D721Med (cell line): ENCODE measurements at regions not wholly inside any gene's neighbourhood (a gene's known extent, or its start where the extent isn't known, plus 50 kb on each side); places are given as distances from the start of the nearest gene placed in this dataset.
"Not testable (repeated sequence)": the region's sequence is repeated elsewhere in the genome, so short reads cannot be mapped to it uniquely, and the experiment has no call there.

Experiments used
- DNase-seq: peaks from one replicate; pipeline ENCODE4 v3.0.0; 2011; ENCODE audit warnings: low spot score; ENCODE audit not compliant: insufficient read length
- FAIRE-seq: peaks from 2 replicates; lab custom pipeline; 2011; peaks lifted over from hg19 to GRCh38; lab: Jason Lieb, UNC
- TF ChIP-seq, protein P1 (sequence below): IDR thresholded peaks from 2 replicates; pipeline ENCODE4 v1.5.1; 2012; ENCODE audit warnings: mild to moderate bottlenecking, control low read depth; ENCODE audit not compliant: insufficient read depth; ENCODE audit errors: missing control alignments

DNA sequence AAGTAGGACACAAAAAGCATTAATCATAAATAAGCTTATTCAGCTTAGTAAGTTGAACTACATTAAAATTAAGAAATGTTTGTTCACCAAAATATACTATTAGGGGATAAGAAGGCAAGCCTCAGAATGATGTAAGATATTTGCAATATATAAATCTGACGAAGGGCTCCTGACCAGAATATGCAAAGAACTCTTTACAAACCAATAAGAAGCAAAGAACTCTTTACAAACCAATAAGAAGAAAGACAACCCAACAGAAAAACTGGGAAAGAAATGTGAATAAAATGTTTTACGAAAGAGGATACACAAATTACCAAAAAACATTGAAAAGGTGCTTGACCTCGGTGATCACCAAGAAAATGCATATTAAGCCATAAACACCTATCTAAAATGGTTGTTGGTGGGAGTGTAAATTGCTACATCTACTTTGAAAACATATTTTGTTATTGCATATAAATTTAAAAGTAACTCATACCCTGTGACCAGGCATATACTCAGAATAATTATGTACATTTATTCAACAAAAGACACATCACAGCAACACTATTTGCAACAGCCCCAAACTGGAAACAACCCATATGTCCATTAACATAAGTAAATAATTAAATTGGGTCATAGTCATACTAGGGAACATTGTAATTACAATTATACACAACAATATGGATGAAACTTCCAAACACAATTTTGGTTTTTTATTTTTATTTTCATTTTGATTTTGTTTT lies 83.3 kb upstream of the CTBP2 start:
- TF ChIP-seq, protein P1, sequence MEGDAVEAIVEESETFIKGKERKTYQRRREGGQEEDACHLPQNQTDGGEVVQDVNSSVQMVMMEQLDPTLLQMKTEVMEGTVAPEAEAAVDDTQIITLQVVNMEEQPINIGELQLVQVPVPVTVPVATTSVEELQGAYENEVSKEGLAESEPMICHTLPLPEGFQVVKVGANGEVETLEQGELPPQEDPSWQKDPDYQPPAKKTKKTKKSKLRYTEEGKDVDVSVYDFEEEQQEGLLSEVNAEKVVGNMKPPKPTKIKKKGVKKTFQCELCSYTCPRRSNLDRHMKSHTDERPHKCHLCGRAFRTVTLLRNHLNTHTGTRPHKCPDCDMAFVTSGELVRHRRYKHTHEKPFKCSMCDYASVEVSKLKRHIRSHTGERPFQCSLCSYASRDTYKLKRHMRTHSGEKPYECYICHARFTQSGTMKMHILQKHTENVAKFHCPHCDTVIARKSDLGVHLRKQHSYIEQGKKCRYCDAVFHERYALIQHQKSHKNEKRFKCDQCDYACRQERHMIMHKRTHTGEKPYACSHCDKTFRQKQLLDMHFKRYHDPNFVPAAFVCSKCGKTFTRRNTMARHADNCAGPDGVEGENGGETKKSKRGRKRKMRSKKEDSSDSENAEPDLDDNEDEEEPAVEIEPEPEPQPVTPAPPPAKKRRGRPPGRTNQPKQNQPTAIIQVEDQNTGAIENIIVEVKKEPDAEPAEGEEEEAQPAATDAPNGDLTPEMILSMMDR: no peak
- no peak for FAIRE-seq
- DNase-seq: no peak

DNA sequence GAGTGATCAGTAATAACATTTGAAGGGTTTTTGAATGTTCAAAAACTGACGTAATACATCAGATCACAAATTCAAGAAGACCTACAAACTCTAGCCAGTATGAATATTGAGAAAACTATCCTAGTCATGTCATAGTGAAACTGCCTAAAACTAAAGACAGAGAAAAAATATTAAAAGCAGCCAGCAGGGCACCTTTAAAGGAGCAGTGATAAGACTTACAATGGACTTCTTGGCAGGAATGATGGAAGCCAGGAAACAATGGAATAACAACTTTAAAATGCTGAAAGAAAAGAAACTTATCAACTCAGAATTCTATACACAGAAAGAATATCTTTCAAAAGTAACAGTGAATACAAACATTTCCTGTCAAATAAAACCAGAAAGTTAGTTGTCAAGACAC lies 78.3 kb upstream of the CTBP2 start:
- DNase-seq: no peak
- FAIRE-seq: no peak
- TF ChIP-seq, protein P1: no peak

DNA sequence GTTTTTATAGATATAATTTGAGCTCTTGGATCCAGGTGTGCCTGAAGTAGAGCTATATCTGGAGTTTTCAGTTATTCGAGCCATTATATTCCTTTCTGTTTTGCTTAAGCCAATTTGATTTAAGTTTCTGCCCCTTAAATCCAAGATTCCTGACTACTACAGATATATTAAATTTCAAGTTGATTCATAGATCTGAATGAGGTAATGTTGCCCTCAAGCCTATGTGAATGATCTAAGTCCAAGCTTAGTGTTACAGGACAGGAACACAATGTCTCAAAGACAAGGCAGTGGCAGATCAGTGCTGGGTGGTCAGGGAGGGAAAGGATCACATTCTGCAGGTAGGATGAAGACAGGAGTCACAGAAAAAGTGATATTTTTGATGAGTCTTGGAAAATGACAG lies 75.7 kb upstream of the CTBP2 start:
- TF ChIP-seq, protein P1: no peak
- FAIRE-seq: no peak
- no peak for DNase-seq

DNA sequence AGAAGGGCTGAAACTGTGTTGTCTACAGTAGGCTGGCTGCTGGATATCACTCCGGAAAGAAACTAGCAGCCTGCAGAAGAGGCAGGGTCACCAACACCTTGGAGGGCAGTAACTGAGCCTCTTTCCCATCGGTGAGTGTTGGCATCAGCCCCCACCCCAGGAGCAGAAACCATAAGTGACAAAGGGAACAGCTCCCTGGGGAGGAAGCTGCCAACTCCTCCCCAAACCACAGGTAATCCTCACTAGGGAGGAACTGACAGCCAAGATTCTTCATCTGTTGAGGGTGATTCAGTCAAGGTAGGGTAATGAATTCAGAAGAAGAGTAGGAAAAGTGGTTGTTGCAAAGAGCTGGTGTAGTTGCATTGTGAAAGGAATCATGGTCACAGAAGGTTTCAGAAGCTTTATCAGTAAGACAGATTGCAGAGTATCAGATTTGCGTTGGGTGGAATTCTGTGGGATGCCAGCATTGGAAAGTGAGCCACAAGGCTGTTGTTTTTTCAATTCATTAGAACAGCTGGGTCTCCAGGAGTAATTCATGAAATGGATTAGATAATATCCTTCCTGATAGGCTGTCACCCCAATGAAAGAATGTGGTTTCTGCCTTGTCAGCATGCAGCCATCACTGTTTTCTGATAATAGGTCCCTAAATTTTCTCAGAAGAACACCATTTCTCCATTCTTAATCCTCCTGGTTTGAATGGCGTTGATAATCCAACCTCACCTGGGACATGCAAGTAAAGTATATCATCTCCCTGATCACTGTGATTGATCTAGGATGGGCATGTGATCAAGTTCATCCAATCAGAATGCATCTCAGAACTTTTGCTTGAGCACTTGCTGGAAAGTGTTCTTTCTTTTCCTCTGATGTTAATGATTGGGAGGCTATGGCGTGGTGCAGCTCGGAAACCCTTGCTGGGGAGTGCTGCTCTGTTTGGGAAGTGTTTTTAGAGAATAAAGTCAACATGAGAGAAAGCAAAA lies 75.0 kb upstream of the CTBP2 start:
- DNase-seq (no peak), FAIRE-seq (no peak)
- TF ChIP-seq, protein P1: no peak

DNA sequence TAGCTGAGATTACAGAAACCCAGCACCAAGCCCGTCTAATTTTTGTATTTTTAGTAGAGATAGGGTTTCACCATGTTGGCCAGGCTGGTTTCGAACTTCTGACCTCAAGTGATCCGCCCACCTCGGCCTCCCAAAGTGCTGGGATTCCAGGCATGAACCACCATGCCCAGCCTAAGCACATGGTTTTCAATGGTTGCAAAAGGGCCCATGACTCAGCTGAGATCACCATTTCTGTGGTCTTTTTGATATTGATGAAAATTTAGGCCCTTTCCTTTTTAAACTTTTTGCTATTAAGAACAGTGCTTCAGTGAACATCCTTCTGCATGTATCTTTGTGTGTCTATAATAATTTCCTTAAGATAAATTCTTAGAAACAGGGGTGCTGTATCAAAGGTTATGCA lies 74.2 kb upstream of the CTBP2 start:
- not testable (repeated sequence) for DNase-seq, FAIRE-seq

DNA sequence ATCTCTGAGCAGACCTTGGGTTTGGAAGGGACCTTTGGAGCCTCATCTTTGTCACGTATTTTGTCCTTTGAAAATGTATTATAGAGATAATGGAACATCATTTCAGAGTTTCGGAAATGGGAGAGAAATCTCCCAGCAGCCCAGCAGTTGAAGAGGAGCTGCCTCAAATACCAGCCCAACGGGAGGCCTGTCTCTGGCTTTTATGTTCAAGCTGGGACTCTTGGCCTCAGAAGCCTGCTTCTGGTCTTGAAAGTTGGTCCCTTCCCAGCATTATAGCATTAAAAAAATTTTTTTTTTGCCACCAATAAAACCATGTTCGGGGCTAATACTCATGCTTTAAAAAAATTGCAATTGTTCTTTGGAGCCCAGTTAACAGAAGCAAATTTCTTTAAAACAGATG lies 73.4 kb upstream of the CTBP2 start:
- TF ChIP-seq, protein P1: no peak
- no peak for DNase-seq
- no peak for FAIRE-seq

DNA sequence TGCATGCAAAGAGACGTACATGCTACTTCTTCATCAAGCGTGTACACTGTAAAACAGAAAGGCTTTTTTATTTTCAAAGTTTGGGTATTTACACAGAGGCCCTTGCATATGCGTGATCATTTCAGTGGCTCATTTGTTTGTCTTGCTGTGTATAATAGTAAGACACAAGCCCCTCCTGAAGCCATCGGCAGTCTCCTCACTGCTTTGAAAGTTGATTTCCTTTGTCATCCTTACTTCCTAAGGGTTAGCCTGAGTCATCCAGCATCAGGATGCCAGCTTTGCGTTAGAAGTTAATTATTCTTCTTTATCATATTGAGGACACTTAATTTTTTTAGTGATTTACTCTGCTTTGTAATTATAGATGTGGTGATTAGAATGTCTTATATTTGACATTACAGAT lies 72.5 kb upstream of the CTBP2 start:
- FAIRE-seq: no peak
- DNase-seq: no peak
- TF ChIP-seq, protein P1: no peak
